ENCODE measurements at regions not wholly inside any gene's neighbourhood (a gene's known extent, or its start where the extent isn't known, plus 50 kb on each side); places are given as distances from the start of the nearest gene placed in this dataset.

GRCh38 chr17:77556383-77557061 lies 402.0 kb upstream of the TNRC6C start:
- TF ChIP-seq, protein P1, sequence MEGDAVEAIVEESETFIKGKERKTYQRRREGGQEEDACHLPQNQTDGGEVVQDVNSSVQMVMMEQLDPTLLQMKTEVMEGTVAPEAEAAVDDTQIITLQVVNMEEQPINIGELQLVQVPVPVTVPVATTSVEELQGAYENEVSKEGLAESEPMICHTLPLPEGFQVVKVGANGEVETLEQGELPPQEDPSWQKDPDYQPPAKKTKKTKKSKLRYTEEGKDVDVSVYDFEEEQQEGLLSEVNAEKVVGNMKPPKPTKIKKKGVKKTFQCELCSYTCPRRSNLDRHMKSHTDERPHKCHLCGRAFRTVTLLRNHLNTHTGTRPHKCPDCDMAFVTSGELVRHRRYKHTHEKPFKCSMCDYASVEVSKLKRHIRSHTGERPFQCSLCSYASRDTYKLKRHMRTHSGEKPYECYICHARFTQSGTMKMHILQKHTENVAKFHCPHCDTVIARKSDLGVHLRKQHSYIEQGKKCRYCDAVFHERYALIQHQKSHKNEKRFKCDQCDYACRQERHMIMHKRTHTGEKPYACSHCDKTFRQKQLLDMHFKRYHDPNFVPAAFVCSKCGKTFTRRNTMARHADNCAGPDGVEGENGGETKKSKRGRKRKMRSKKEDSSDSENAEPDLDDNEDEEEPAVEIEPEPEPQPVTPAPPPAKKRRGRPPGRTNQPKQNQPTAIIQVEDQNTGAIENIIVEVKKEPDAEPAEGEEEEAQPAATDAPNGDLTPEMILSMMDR (IDR thresholded peaks at IDR 0.05; ENCODE audit: low read depth, low read length, poor library complexity, severe bottlenecking), result no peak
- no peak for TF ChIP-seq EZH2phosphoT487 (IDR thresholded peaks at IDR 0.05; ENCODE audit: borderline replicate concordance, low read length)
